NB4 (cell line): ENCODE measurements at regions not wholly inside any gene's neighbourhood (a gene's known extent, or its start where the extent isn't known, plus 50 kb on each side); places are given as distances from the start of the nearest gene placed in this dataset.

Experiments used
- CTCF ChIP-seq: IDR thresholded peaks from one replicate; pipeline ENCODE4 v1.5.1; 2012; ENCODE audit warnings: low read depth, low read length
- POLR2A ChIP-seq: IDR thresholded peaks from 2 replicates; pipeline ENCODE4 v1.6.1; 2011; ENCODE audit warnings: mild to moderate bottlenecking; ENCODE audit not compliant: insufficient read length; ENCODE audit errors: extremely low read depth

DNA sequence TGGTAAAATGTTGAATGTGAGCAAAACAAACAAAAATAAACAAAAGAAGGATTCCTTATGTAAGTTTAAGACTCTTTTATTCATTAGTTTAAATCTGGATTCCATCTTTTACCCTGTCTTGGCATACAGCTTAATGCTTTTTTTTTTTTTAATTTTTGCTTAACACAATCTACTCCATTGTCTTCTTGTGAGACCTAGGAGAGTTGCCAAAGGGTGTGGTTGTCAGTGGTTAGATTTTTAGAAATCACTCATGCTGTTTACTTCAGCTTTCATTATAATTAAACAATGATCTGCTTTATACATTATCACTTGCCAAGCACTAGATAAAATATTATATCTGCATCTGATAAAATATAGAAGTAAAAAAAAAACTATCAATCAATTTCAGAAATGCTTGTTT is 77.7 kb upstream of the KITLG start:
- TF ChIP-seq CTCF = no peak
- TF ChIP-seq POLR2A = no peak
